ENCODE measurements at regions not wholly inside any gene's neighbourhood (a gene's known extent, or its start where the extent isn't known, plus 50 kb on each side); places are given as distances from the start of the nearest gene placed in this dataset.

DNA sequence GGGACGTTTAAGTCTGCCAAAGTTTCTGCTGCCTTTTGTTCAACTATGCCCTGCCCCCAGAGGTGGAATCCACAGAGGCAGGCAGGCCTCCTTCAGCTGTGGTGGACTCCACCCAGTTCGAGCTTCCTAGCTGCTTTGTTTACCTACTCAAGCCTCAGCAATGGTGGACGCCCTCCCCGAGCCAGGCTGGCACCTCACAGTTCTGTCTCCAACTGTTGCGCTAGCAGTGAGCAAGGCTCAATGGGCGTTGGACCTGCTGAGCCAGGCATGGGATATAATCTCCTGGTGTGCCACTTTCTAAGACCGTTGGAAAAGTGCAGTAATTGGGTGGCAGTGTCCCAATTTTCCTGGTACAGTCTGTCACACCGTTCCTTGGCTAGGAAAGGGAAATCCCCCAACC lies 444.7 kb downstream of the FLRT2 start:
- no peak for ATAC-seq (ENCODE audit: insufficient read depth, low FRiP score)
- no peak for TF ChIP-seq CTCF (IDR thresholded peaks at IDR 0.05; ENCODE audit: control extremely low read depth, extremely low read depth)
- Histone ChIP-seq H3K27me3 (ENCODE audit: control insufficient read depth in 3 of 3, insufficient read depth in 3 of 3, low read length in 2 of 3) (no peaks in the 10 kb centered on the region), H3K9ac (ENCODE audit: insufficient read depth in 1 of 2, low read length in 2 of 2) (no peak overlapping the region), H3K4me3 (no peak overlapping the region), H3K9me3 (ENCODE audit: control insufficient read depth in 4 of 4, insufficient read depth in 3 of 4, low read length in 3 of 4) (peaks cover 0 to 8% (median 1%) of the 10 kb centered on the region in 4 donors), H3K4me1 (ENCODE audit: control insufficient read depth in 5 of 5, insufficient read depth in 5 of 5, low read length in 5 of 5) (no peaks in the 10 kb centered on the region), H3K36me3 (ENCODE audit: control insufficient read depth in 4 of 4, insufficient read depth in 4 of 4, low read length in 4 of 4) (no peaks in the 10 kb centered on the region), H3K27ac (ENCODE audit: low read depth in 1 of 2, low read length in 1 of 2) (no peak overlapping the region)
- DNase-seq = no peak
- 84 to 86% methylated on average over 8 of the region's 8 CpGs for WGBS, 2 donors

DNA sequence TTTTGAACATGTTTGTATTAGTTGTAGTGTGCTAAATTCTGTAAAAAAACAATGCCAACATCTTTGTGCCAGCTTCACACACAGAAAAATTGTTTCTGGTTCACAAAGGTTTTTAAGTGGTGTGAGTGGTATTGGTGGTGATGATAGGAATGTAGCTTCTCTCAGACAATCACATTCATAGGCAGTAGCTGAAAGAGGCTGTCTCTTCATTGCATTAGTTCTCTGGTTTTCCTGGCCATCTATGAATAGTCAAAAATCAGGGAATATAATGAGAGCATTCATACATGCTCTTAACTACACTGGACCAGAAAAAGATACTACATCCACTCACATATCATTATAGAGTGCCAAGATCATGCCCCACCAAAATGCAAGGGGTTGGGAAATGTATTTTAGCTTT lies 433.5 kb downstream of the FLRT2 start:
- H3K36me3 ChIP-seq (ENCODE audit: control insufficient read depth in 4 of 4, insufficient read depth in 4 of 4, low read length in 4 of 4) = no peaks in the 10 kb centered on the region
- DNase-seq (no peak), ATAC-seq (ENCODE audit: insufficient read depth, low FRiP score) (no peak)
- no peaks in the 10 kb centered on the region for H3K9me3 ChIP-seq (ENCODE audit: control insufficient read depth in 4 of 4, insufficient read depth in 3 of 4, low read length in 3 of 4)
- H3K27me3 ChIP-seq (ENCODE audit: control insufficient read depth in 3 of 3, insufficient read depth in 3 of 3, low read length in 2 of 3) = no peaks in the 10 kb centered on the region
- no peak for TF ChIP-seq CTCF (IDR thresholded peaks at IDR 0.05; ENCODE audit: control extremely low read depth, extremely low read depth)
- no peak overlapping the region for H3K4me3 ChIP-seq
- no peak overlapping the region for H3K27ac ChIP-seq (ENCODE audit: low read depth in 1 of 2, low read length in 1 of 2)
- no peak overlapping the region for H3K9ac ChIP-seq (ENCODE audit: insufficient read depth in 1 of 2, low read length in 2 of 2)
- no peaks in the 10 kb centered on the region for H3K4me1 ChIP-seq (ENCODE audit: control insufficient read depth in 5 of 5, insufficient read depth in 5 of 5, low read length in 5 of 5)

GRCh38 chr14:85960756-85961155 lies 430.8 kb downstream of the FLRT2 start:
- Histone ChIP-seq H3K36me3 (ENCODE audit: control insufficient read depth in 4 of 4, insufficient read depth in 4 of 4, low read length in 4 of 4) (no peaks in the 10 kb centered on the region), H3K27me3 (ENCODE audit: control insufficient read depth in 3 of 3, insufficient read depth in 3 of 3, low read length in 2 of 3) (no peaks in the 10 kb centered on the region), H3K9ac (ENCODE audit: insufficient read depth in 1 of 2, low read length in 2 of 2) (no peak overlapping the region), H3K4me1 (ENCODE audit: control insufficient read depth in 5 of 5, insufficient read depth in 5 of 5, low read length in 5 of 5) (no peaks in the 10 kb centered on the region), H3K4me3 (no peak overlapping the region), H3K27ac (ENCODE audit: low read depth in 1 of 2, low read length in 1 of 2) (no peak overlapping the region), H3K9me3 (ENCODE audit: control insufficient read depth in 4 of 4, insufficient read depth in 3 of 4, low read length in 3 of 4) (no peaks in the 10 kb centered on the region)
- WGBS, 2 donors = 26 to 36% methylated on average over 2 of the region's 2 CpGs
- ATAC-seq (ENCODE audit: insufficient read depth, low FRiP score) (no peak), DNase-seq (no peak)
- TF ChIP-seq CTCF (IDR thresholded peaks at IDR 0.05; ENCODE audit: control extremely low read depth, extremely low read depth) = no peak

DNA sequence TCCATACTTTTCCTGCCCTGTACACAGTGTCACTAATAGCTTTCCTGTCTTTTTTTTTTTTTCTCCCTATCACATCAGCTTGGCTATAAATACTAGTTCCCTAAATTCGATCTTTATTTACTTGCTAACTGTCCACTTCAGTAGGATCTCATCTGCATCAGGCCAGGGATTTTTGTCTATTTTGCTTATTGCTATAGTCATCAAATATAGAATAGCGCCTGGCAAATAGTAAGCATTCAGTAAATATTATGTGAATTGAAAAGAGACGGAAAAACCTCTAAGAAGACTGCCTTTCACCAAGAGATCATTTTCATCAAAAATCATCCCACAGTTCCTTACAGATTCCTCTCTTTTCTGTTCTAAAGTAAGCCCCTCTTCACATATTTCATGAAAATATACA lies 429.1 kb downstream of the FLRT2 start:
- Histone ChIP-seq H3K36me3 (ENCODE audit: control insufficient read depth in 4 of 4, insufficient read depth in 4 of 4, low read length in 4 of 4) (no peaks in the 10 kb centered on the region), H3K4me3 (no peak overlapping the region), H3K9me3 (ENCODE audit: control insufficient read depth in 4 of 4, insufficient read depth in 3 of 4, low read length in 3 of 4) (no peaks in the 10 kb centered on the region), H3K27me3 (ENCODE audit: control insufficient read depth in 3 of 3, insufficient read depth in 3 of 3, low read length in 2 of 3) (no peaks in the 10 kb centered on the region), H3K27ac (ENCODE audit: low read depth in 1 of 2, low read length in 1 of 2) (no peak overlapping the region), H3K9ac (ENCODE audit: insufficient read depth in 1 of 2, low read length in 2 of 2) (no peak overlapping the region), H3K4me1 (ENCODE audit: control insufficient read depth in 5 of 5, insufficient read depth in 5 of 5, low read length in 5 of 5) (no peaks in the 10 kb centered on the region)
- 82 to 83% methylated on average over 3 of the region's 3 CpGs for WGBS, 2 donors
- DNase-seq = no peak
- TF ChIP-seq CTCF (IDR thresholded peaks at IDR 0.05; ENCODE audit: control extremely low read depth, extremely low read depth) = no peak
- no peak for ATAC-seq (ENCODE audit: insufficient read depth, low FRiP score)
